K562 (cell line): ENCODE measurements at regions not wholly inside any gene's neighbourhood (a gene's known extent, or its start where the extent isn't known, plus 50 kb on each side); places are given as distances from the start of the nearest gene placed in this dataset.

Experiments
- ATAC-seq: fragments of 200-7000 bp; cut with Tn5 transposase; 3 replicates; pipeline ENCODE4 v1.9.1; 2020; ENCODE audit warnings: moderate library complexity
- BruUV-seq: library from RNA; stranded (reverse); fragments of 400-500 nt; replicated peaks from 2 replicates; lab custom pipeline; 2021; lab: Mats Ljungman, UMichigan
- CTCF ChIA-PET: fragments of 300-600 bp; formaldehyde crosslinking; extraction: SDS; loops from one replicate; lab custom pipeline; 2021; ENCODE audit warnings: low intra/inter-chr PET ratio; lab: Yijun Ruan, JAX
- POLR2A ChIA-PET: fragments of 300-600, 350-650 bp; sonication (Branson Sonifier 250); formaldehyde crosslinking; extraction: SDS; loops from one replicate; lab custom pipeline; 2021; ENCODE audit warnings: antibody characterized with exemption, inconsistent platforms; lab: Yijun Ruan, JAX
- DNase-seq, 4 experiments: peaks; one replicate each; pipeline versions ENCODE4 v3.0.0 to v3.0.0-alpha.2; 2011 to 2018; ENCODE audit warnings: low spot score in 3 of 4, mixed read lengths in 3 of 4; ENCODE audit errors: extremely low read depth in 1 of 4
- FAIRE-seq: peaks from 2 replicates; lab custom pipeline; 2011; peaks lifted over from hg19 to GRCh38; lab: Jason Lieb, UNC
- H2AFZ ChIP-seq: 2 replicates; pipeline ENCODE4 v1.6.0; 2011; ENCODE audit warnings: low read depth, low read length, control low read depth, inconsistent platforms
- H3K27ac ChIP-seq: fragments of 200-600 bp; 3 replicates; pipeline ENCODE4 v1.8.0; 2011; ENCODE audit warnings: low read depth, mild to moderate bottlenecking, control low read depth, inconsistent platforms, low read length, moderate library complexity, mixed read lengths; ENCODE audit errors: extremely low read depth
- H3K27me3 ChIP-seq, 2 experiments: fragments of 300-600 bp in 1 of 2; 2 replicates in 1 of 2; 3 replicates in 1 of 2; pipeline versions ENCODE4 v1.6.0 to v1.8.0; 2011; ENCODE audit warnings: inconsistent platforms in 2 of 2, low read length in 2 of 2, mild to moderate bottlenecking in 1 of 2, mixed read lengths in 1 of 2, moderate library complexity in 1 of 2; ENCODE audit not compliant: control insufficient read depth in 2 of 2, insufficient read depth in 2 of 2
- H3K36me3 ChIP-seq: fragments of 300-600 bp; 3 replicates; pipeline ENCODE4 v1.8.0; 2011; ENCODE audit warnings: mild to moderate bottlenecking, low read length, inconsistent platforms; ENCODE audit not compliant: control insufficient read depth, insufficient read depth
- H3K4me1 ChIP-seq, 2 experiments: fragments of 200-600 bp in 1 of 2; replicated peaks in 1 of 2; 2 replicates in 1 of 2; 3 replicates in 1 of 2; pipeline versions ENCODE4 v1.5.1 to v1.8.0; 2011; ENCODE audit warnings: inconsistent platforms in 2 of 2, low read length in 2 of 2, mild to moderate bottlenecking in 1 of 2, mixed read lengths in 1 of 2, moderate library complexity in 1 of 2; ENCODE audit not compliant: control insufficient read depth in 2 of 2, insufficient read depth in 2 of 2
- H3K4me2 ChIP-seq: 2 replicates; pipeline ENCODE4 v1.6.1; 2011; ENCODE audit warnings: low read length, control low read depth, inconsistent platforms, mixed read lengths; ENCODE audit not compliant: insufficient read depth
- H3K4me3 ChIP-seq: fragments of 200-600 bp; sonication (generic), shearing (Covaris generic); 2 replicates; pipeline ENCODE4 v1.5.1; 2016; ENCODE audit warnings: control low read depth, inconsistent platforms
- H3K79me2 ChIP-seq: fragments of 200-600 bp; 3 replicates; pipeline ENCODE4 v1.8.0; 2011; ENCODE audit warnings: low read length, inconsistent platforms; ENCODE audit not compliant: control insufficient read depth, insufficient read depth
- H3K9ac ChIP-seq, 2 experiments: 2 replicates each; pipeline versions ENCODE4 v1.6.0 to v1.6.1; 2011; ENCODE audit warnings: low read depth in 2 of 2, low read length in 2 of 2, control low read depth in 1 of 2, inconsistent platforms in 1 of 2, mild to moderate bottlenecking in 1 of 2, mixed read lengths in 1 of 2; ENCODE audit not compliant: insufficient read depth in 1 of 2
- H3K9me1 ChIP-seq: one replicate; pipeline ENCODE4 v1.6.0; 2011; ENCODE audit warnings: inconsistent platforms, mild to moderate bottlenecking, low read length, moderate library complexity; ENCODE audit not compliant: control insufficient read depth, insufficient read depth
- H3K9me3 ChIP-seq: replicated peaks from 2 replicates; pipeline ENCODE4 v1.5.1; 2011; ENCODE audit warnings: low read depth, low read length, inconsistent platforms; ENCODE audit not compliant: control insufficient read depth, insufficient read depth
- H4K20me1 ChIP-seq: replicated peaks from 2 replicates; pipeline ENCODE4 v1.6.1; 2011; ENCODE audit warnings: low read length, inconsistent platforms, mixed read lengths; ENCODE audit not compliant: control insufficient read depth, insufficient read depth
- EHMT2 ChIP-seq: fragments of 450-650 bp; IDR thresholded peaks from 2 replicates; pipeline ENCODE4 v1.6.1; 2018; ENCODE audit warnings: antibody characterized with exemption
- GTF2E2 ChIP-seq: fragments of 200-800 bp; sonication (Bioruptor generic); IDR thresholded peaks from 2 replicates; pipeline ENCODE4 v1.6.1; 2016; ENCODE audit warnings: missing genetic modification characterization, missing compliant biosample characterization
- HDAC3 ChIP-seq: fragments of 450-650 bp; IDR thresholded peaks from 2 replicates; pipeline ENCODE4 v1.6.1; 2018; ENCODE audit warnings: borderline replicate concordance, mild to moderate bottlenecking, moderate library complexity; ENCODE audit not compliant: partially characterized antibody
- HEY1 ChIP-seq: fragments of 250-450 bp; sonication (Bioruptor Pico); IDR thresholded peaks from 2 replicates; pipeline ENCODE4 v1.5.0; 2020; ENCODE audit warnings: mild to moderate bottlenecking, moderate library complexity, borderline replicate concordance
- HLTF ChIP-seq: fragments of 450-650 bp; IDR thresholded peaks from 2 replicates; pipeline ENCODE4 v1.6.1; 2016
- KDM4B ChIP-seq, 2 experiments: fragments of 450-650 bp in 1 of 2; sonication (generic) in 1 of 2; IDR thresholded peaks; 2 replicates each; pipeline ENCODE4 v1.6.1; 2016 to 2017; ENCODE audit warnings: borderline replicate concordance in 2 of 2, antibody characterized with exemption in 1 of 2, low read depth in 1 of 2, mild to moderate bottlenecking in 1 of 2
- MAFK ChIP-seq: IDR thresholded peaks from 2 replicates; pipeline ENCODE4 v1.6.1; 2011; ENCODE audit warnings: low read length, improper control_type of control experiment
- NFYB ChIP-seq: IDR thresholded peaks from 2 replicates; pipeline ENCODE4 v1.6.1; 2011; ENCODE audit warnings: mild to moderate bottlenecking, moderate library complexity; ENCODE audit not compliant: insufficient read length; ENCODE audit errors: extremely low read depth
- RNF2 ChIP-seq: sonication (generic); IDR thresholded peaks from 2 replicates; pipeline ENCODE4 v1.6.1; 2016
- TARDBP ChIP-seq: fragments of 450-650 bp; IDR thresholded peaks from 2 replicates; pipeline ENCODE4 v1.6.1; 2016
- ZBTB1 ChIP-seq: sonication (generic); formaldehyde crosslinking; IDR thresholded peaks from 2 replicates; pipeline ENCODE4 v1.8.1; 2023; ENCODE audit warnings: missing genetic modification reagents, low read depth, mild to moderate bottlenecking, borderline replicate concordance
- ZSCAN29 ChIP-seq: fragments of 450-650 bp; IDR thresholded peaks from 2 replicates; pipeline ENCODE4 v1.6.1; 2017
- WGBS: fragments of 100-300 bp; shearing (Covaris generic); methylation state at CpG from one replicate; pipeline ENCODE4 v1.1.6; 2016; ENCODE audit warnings: low coverage, mixed read lengths; ENCODE audit not compliant: insufficient coverage; ENCODE audit errors: missing lambda C conversion rate; 5-methylcytosine and 5-hydroxymethylcytosine counted together
- in situ Hi-C: fragments of 300-500 bp; cut with MboI; formaldehyde crosslinking; loops from 4 replicates; pipeline ENCODE4 v1.15.0; 2018; ENCODE audit warnings: inconsistent platforms, mixed read lengths
- intact Hi-C: fragments of 100-400 bp; cut with micrococcal nuclease; formaldehyde crosslinking; loops from 2 replicates; pipeline ENCODE4 v1.14.2; 2022
- TF ChIP-seq, protein P1 (sequence below): fragments of 450-650 bp; conservative IDR thresholded peaks from 2 replicates; pipeline ENCODE4 v1.6.1; 2016; ENCODE audit warnings: missing genetic modification characterization, low read depth, mild to moderate bottlenecking, control low read depth, missing compliant biosample characterization
- TF ChIP-seq, protein P2 (sequence below): fragments of 450-650 bp; IDR thresholded peaks from 2 replicates; pipeline ENCODE4 v1.7.1; 2018; ENCODE audit warnings: mild to moderate bottlenecking, low read depth; ENCODE audit not compliant: partially characterized antibody

DNA sequence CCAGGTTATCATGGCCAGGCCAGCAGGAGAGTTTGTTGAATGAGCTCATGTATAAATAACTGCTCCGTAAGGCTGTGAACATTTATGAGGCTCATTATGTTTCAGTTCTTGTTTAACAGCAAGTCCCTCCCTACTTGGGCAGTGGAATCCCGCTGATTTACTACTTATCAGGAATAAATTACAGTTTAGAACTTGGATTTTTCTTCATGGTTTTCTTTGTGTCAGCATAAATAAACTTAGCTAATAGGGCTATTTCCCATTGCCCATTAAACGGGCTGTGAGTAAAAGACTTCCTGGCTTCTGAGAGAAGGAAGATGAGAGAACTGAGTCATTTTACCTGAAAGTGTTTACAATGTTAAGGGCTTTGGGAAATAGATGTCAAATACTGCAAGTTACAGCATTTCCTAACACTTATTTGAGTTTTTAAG lies 701.6 kb upstream of the ANKRD30A start:
- no peaks in the 10 kb centered on the region for H3K36me3 ChIP-seq
- no peaks in the 10 kb centered on the region for H4K20me1 ChIP-seq
- POLR2A ChIA-PET = no interaction called here
- CTCF ChIA-PET = no interaction called here
- no peaks in the 10 kb centered on the region for H3K79me2 ChIP-seq
- no peaks in the 10 kb centered on the region for H3K27me3 ChIP-seq
- DNase-seq (no peak), FAIRE-seq (no peak), ATAC-seq (no peak)
- H3K4me3 ChIP-seq = no peak overlapping the region
- H3K9me3 ChIP-seq = no peaks in the 10 kb centered on the region
- no peaks in the 10 kb centered on the region for H3K4me1 ChIP-seq
- intact Hi-C loops = no loop called here
- in situ Hi-C loops = no loop called here
- no peak overlapping the region for H3K27ac ChIP-seq
- no TSS peak for BruUV-seq
- no peaks in the 10 kb centered on the region for H3K9me1 ChIP-seq
- no peak overlapping the region for H3K4me2 ChIP-seq
- H3K9ac ChIP-seq = no peak overlapping the region
- 2% methylated on average over 3 of the region's 3 CpGs for WGBS
- TF ChIP-seq GTF2E2 (tag) (no peak), HLTF (no peak), HDAC3 (no peak), HEY1 (CRISPR knock-in tag) (no peak), EHMT2 (no peak)
- TF ChIP-seq, protein P1, sequence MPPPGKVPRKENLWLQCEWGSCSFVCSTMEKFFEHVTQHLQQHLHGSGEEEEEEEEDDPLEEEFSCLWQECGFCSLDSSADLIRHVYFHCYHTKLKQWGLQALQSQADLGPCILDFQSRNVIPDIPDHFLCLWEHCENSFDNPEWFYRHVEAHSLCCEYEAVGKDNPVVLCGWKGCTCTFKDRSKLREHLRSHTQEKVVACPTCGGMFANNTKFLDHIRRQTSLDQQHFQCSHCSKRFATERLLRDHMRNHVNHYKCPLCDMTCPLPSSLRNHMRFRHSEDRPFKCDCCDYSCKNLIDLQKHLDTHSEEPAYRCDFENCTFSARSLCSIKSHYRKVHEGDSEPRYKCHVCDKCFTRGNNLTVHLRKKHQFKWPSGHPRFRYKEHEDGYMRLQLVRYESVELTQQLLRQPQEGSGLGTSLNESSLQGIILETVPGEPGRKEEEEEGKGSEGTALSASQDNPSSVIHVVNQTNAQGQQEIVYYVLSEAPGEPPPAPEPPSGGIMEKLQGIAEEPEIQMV = no peak
- no peak overlapping the region for H2AFZ ChIP-seq

DNA sequence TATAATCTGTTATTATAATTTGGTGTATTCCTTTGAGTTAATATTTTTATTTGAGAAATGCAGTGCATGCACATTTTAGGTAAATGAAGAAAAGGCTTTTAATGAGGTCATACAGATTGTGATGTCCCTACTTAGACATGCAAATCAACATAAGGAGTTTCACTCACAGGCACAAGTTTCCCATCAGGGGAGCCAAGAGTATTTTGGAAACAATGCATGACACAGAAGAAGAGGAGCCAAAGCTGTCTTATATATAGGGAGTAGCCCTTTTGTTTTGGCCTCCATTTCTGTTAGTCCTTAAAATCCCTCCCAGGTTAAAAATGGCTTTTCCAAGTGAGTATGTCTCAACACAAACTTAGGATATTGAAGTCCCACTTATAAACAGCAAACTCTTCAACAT lies 703.4 kb upstream of the ANKRD30A start:
- H3K9me1 ChIP-seq = no peaks in the 10 kb centered on the region
- TF ChIP-seq NFYB = no peak
- TF ChIP-seq ZBTB1 (CRISPR knock-in tag) = no peak
- TF ChIP-seq, protein P2, sequence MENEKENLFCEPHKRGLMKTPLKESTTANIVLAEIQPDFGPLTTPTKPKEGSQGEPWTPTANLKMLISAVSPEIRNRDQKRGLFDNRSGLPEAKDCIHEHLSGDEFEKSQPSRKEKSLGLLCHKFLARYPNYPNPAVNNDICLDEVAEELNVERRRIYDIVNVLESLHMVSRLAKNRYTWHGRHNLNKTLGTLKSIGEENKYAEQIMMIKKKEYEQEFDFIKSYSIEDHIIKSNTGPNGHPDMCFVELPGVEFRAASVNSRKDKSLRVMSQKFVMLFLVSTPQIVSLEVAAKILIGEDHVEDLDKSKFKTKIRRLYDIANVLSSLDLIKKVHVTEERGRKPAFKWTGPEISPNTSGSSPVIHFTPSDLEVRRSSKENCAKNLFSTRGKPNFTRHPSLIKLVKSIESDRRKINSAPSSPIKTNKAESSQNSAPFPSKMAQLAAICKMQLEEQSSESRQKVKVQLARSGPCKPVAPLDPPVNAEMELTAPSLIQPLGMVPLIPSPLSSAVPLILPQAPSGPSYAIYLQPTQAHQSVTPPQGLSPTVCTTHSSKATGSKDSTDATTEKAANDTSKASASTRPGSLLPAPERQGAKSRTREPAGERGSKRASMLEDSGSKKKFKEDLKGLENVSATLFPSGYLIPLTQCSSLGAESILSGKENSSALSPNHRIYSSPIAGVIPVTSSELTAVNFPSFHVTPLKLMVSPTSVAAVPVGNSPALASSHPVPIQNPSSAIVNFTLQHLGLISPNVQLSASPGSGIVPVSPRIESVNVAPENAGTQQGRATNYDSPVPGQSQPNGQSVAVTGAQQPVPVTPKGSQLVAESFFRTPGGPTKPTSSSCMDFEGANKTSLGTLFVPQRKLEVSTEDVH = no peak
- TF ChIP-seq TARDBP = no peak
- no peak for TF ChIP-seq ZSCAN29
- no peak for TF ChIP-seq RNF2
- no peak for TF ChIP-seq KDM4B (IDR thresholded peaks at IDR 0.05; ENCODE audit: borderline replicate concordance in 2 of 2, low read depth in 1 of 2)
- TF ChIP-seq MAFK = no peak
- H3K79me2 ChIP-seq = no peaks in the 10 kb centered on the region
- FAIRE-seq (no peak), ATAC-seq (no peak), DNase-seq (no peak)
- no peaks in the 10 kb centered on the region for H4K20me1 ChIP-seq
- ChIA-PET POLR2A (no interaction called here), CTCF (no interaction called here)
- H3K4me3 ChIP-seq = no peak overlapping the region
- H3K27ac ChIP-seq = no peak overlapping the region
- H3K4me2 ChIP-seq = no peak overlapping the region
- H3K27me3 ChIP-seq = no peaks in the 10 kb centered on the region
- H3K9me3 ChIP-seq = no peaks in the 10 kb centered on the region
- in situ Hi-C loops = no loop called here
- no peak overlapping the region for H2AFZ ChIP-seq
- H3K9ac ChIP-seq = no peak overlapping the region
- no peaks in the 10 kb centered on the region for H3K36me3 ChIP-seq
- no peaks in the 10 kb centered on the region for H3K4me1 ChIP-seq
- intact Hi-C loops = no loop called here
- BruUV-seq = no TSS peak
